Ovary (tissue), 7 donors: ENCODE measurements at regions not wholly inside any gene's neighbourhood (a gene's known extent, or its start where the extent isn't known, plus 50 kb on each side); places are given as distances from the start of the nearest gene placed in this dataset.

Experiments
- DNase-seq, 5 donors: peaks; one replicate each; pipeline ENCODE4 v3.0.0-alpha.2; 2019 to 2020
- H3K27ac ChIP-seq, 2 donors: fragments of 200-600 bp; one replicate each; pipeline versions ENCODE4 v1.5.1 to v1.8.0; 2019 to 2022
- H3K27me3 ChIP-seq: fragments of 200-600 bp; one replicate; pipeline ENCODE4 v1.8.0; 2022
- H3K36me3 ChIP-seq: fragments of 200-600 bp; sonication (generic); one replicate; pipeline ENCODE4 v1.5.1; 2019
- H3K4me1 ChIP-seq: one replicate; pipeline ENCODE4 v1.8.1; 2013; ENCODE audit warnings: mild to moderate bottlenecking, moderate library complexity; ENCODE audit not compliant: insufficient read depth
- H3K4me3 ChIP-seq: fragments of 200-600 bp; sonication (generic); one replicate; pipeline ENCODE4 v1.5.1; 2017
- H3K9me3 ChIP-seq, 2 donors: fragments of 200-600 bp in 1 of 2; sonication (generic) in 1 of 2; one replicate each; pipeline versions ENCODE4 v1.5.1 to v1.8.1; 2013 to 2019; ENCODE audit warnings: mild to moderate bottlenecking in 1 of 2, moderate library complexity in 1 of 2
- CTCF ChIP-seq, 3 donors: fragments of 450-650 bp in 2 of 3; fragments of 200-600 bp in 1 of 3; IDR thresholded peaks; one replicate each; pipeline versions ENCODE4 v1.5.1 to v1.8.0; 2016 to 2022; ENCODE audit warnings: antibody characterized with exemption in 3 of 3, mild to moderate bottlenecking in 1 of 3
- EP300 ChIP-seq: sonication (generic); formaldehyde crosslinking; IDR thresholded peaks from one replicate; pipeline ENCODE4 v1.6.1; 2017; ENCODE audit warnings: antibody characterized with exemption
- POLR2A ChIP-seq: fragments of 450-650 bp; IDR thresholded peaks from one replicate; pipeline ENCODE4 v1.6.1; 2017; ENCODE audit warnings: antibody characterized with exemption, mild to moderate bottlenecking, moderate library complexity
- WGBS, 3 donors: extraction: QIAGEN DNeasy Blood & Tissue Kit in 1 of 3; methylation state at CpG; one replicate each; pipeline versions ENCODE4 v1.1.5 to v1.1.7; 2013 to 2017; 5-methylcytosine and 5-hydroxymethylcytosine counted together
- intact Hi-C, 4 donors: fragments of 100-400 bp; cut with DNase I; formaldehyde crosslinking; loops; one replicate each; pipeline versions ENCODE4 v1.11.0 to v1.15.1; 2022 to 2023
- donor health status: DM: no; HTN: no; CAD: no; lungs with moderate emphysema.
- donor health status: DM: no; HTN: no; CAD: no.
- donor health status: Bipolar disorder and iron deficiency.
- donor health status: DM: no; HTN: no; CAD: no.
- donor health status: DM: yes; HTN: yes; CAD: no.

GRCh38 chr6:85775883-85776282 lies 133.2 kb upstream of the SYNCRIP start:
- H3K9me3 ChIP-seq, result peaks cover 0 to 4% of the 10 kb centered on the region in 2 donors
- H3K27me3 ChIP-seq, result no peaks in the 10 kb centered on the region
- 73 to 83% (median 80%) methylated on average over 4 of the region's 4 CpGs for WGBS, 3 donors
- intact Hi-C loops, result no loop called here
- no peaks in the 10 kb centered on the region for H3K4me1 ChIP-seq
- no peak overlapping the region for H3K27ac ChIP-seq
- H3K4me3 ChIP-seq, result no peak overlapping the region
- no peak for DNase-seq
- no peak for TF ChIP-seq EP300
- no peaks in the 10 kb centered on the region for H3K36me3 ChIP-seq

- H3K36me3 ChIP-seq, result no peaks in the 10 kb centered on the region
- intact Hi-C loops, result no loop called here
- peaks cover 0 to 4% of the 10 kb centered on the region in 2 donors for H3K9me3 ChIP-seq
- no peak overlapping the region for H3K27ac ChIP-seq
- no peaks in the 10 kb centered on the region for H3K4me1 ChIP-seq
- no peak overlapping the region for H3K4me3 ChIP-seq
- no peaks in the 10 kb centered on the region for H3K27me3 ChIP-seq
- TF ChIP-seq CTCF (IDR thresholded peaks at IDR 0.05), result no peak
- no peak for TF ChIP-seq POLR2A
- no peak for TF ChIP-seq EP300
- no peak for DNase-seq
- whole genome bisulfite sequencing, 3 donors, result 77 to 93% (median 85%) methylated on average over 2 of the region's 2 CpGs
These were observed 130.0 kb upstream of the SYNCRIP start for GRCh38 chr6:85772641-85773040.

GRCh38 chr6:85771925-85772430 lies 129.3 kb upstream of the SYNCRIP start:
- no peak for TF ChIP-seq EP300
- no peak for TF ChIP-seq CTCF (IDR thresholded peaks at IDR 0.05)
- no peak for TF ChIP-seq POLR2A
- Histone ChIP-seq H3K4me1 (no peaks in the 10 kb centered on the region), H3K27ac (no peak overlapping the region), H3K4me3 (no peak overlapping the region), H3K36me3 (no peaks in the 10 kb centered on the region), H3K27me3 (no peaks in the 10 kb centered on the region), H3K9me3 (peaks cover 0 to 1% of the 10 kb centered on the region in 2 donors)
- 70 to 80% (median 76%) methylated on average over 3 of the region's 3 CpGs for WGBS, 3 donors
- intact Hi-C loops, result no loop called here
- DNase-seq, result no peak

GRCh38 chr6:85771455-85771854 lies 128.8 kb upstream of the SYNCRIP start:
- no peak overlapping the region for H3K27ac ChIP-seq
- TF ChIP-seq EP300 (no peak), CTCF (IDR thresholded peaks at IDR 0.05) (no peak), POLR2A (no peak)
- intact Hi-C loops, result no loop called here
- H3K27me3 ChIP-seq, result no peaks in the 10 kb centered on the region
- no peak for DNase-seq
- H3K36me3 ChIP-seq, result no peaks in the 10 kb centered on the region
- H3K4me3 ChIP-seq, result no peak overlapping the region
- H3K9me3 ChIP-seq, result no peaks in the 10 kb centered on the region
- H3K4me1 ChIP-seq, result no peaks in the 10 kb centered on the region
- 72 to 89% (median 75%) methylated on average over 2 of the region's 2 CpGs for WGBS, 3 donors

- H3K9me3 ChIP-seq, result no peaks in the 10 kb centered on the region
- peak in 1 of 5 donors; percentile 14 for DNase-seq
- intact Hi-C loops, result loop anchor here in 1 of 4 donors (10.0 kb wide), 3 partner anchors 100 to 1170 kb away; partner anchors contain the start of gene HTR1E
- WGBS, 3 donors, result 36 to 54% (median 39%) methylated on average over 3 of the region's 3 CpGs
- no peak overlapping the region for H3K4me3 ChIP-seq
- H3K36me3 ChIP-seq, result no peaks in the 10 kb centered on the region
- peak overlapping the region in 1 of 2 donors; percentile 68 for H3K27ac ChIP-seq
- no peak for TF ChIP-seq CTCF (IDR thresholded peaks at IDR 0.05)
- TF ChIP-seq EP300, result no peak
- no peak for TF ChIP-seq POLR2A
- no peaks in the 10 kb centered on the region for H3K27me3 ChIP-seq
- peaks cover 9% of the 10 kb centered on the region for H3K4me1 ChIP-seq
These were observed 122.2 kb upstream of the SYNCRIP start for GRCh38 chr6:85764844-85765243.
